Mucosa of gallbladder (tissue), 1 donor: ENCODE measurements at regions not wholly inside any gene's neighbourhood (a gene's known extent, or its start where the extent isn't known, plus 50 kb on each side); places are given as distances from the start of the nearest gene placed in this dataset.
A peak's percentile ranks its signal among the peaks of the same experiment; 100 is the strongest.
"Not testable (repeated sequence)": the region's sequence is repeated elsewhere in the genome, so short reads cannot be mapped to it uniquely, and the experiment has no call there.

Experiments used
- DNase-seq: peaks from one replicate; pipeline ENCODE4 v3.0.0-alpha.2; 2020; ENCODE audit warnings: low spot score
- donor health status: DM: no; HTN: no; CAD: no.

DNA sequence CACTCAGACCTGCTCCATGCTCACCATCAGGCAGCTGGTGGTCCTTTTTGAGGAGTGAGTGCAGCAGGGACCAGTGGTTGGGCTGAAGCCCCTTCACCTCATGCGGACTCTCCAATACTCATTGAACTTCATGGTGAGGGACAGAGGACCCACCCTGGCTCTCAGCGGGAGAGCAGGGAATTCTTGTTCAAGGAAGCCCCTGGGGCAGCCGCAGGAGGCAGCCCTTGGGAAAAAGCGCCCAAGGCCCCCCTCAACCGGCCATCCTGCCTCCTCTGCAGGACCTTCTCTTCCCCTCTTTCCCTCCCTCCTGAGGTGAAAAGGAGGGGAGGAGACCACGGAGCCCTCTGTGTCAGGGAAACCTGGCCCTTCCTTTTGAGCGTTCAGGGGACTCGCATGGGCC is 4510.9 kb upstream of the OR11H1 start:
- not testable (repeated sequence) for DNase-seq

DNA sequence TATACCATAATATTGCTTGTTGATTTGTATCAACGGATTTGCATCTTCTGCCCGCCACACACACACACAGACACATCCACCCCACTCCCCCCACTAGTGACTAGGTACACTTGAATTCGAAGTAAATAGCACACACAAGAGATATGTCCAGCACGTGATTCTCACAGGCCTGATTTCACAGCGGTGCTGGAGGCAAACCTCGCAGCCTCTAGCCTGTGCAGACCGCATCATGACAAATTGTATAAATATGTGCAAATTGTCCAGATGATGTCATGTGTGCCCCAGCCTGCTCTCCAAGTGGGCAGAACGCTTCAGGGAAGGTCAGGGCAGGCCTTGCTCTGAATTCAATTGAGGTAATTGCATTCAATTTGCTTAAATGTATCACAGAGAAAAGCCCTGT is 4507.5 kb upstream of the OR11H1 start:
- not testable (repeated sequence) for DNase-seq

DNA sequence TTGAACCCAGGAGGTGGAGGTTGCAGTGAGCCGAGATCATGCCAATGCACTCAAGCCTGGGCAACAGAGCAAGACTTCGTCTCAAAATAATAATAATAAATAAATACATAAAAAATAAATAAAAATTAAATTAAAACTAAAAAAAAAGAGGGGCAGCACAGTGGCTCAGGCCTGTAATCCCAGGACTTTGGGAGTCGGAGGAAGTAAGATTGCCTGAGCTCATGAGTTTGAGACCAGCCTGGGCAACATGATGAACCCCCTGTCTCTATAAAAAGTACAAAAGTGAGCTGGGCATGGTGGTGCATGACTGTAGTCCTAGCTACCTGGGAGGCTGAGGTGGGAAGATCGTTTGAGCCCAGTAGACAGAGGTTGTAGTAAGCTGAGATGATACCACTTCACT is 4501.5 kb upstream of the OR11H1 start:
- DNase-seq = not testable (repeated sequence)

DNA sequence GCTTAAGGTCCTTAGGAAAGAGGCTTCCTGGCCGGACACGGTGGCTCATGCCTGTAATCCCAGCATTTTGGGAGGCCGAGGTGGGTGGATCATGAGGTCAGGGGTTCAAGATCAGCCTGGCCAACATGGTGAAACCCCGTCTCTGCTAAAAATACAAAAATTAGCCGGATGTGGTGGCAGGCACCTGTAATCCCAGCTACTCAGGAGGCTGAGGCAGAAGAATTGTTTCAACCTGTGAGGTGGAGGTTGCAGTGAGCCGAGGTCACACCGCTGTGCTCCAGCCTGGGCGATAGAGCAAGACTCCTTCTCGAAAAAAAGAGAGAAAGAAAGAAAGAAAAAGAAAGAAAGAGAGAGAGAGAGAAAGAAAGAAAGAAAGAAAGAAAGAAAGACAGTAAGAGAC is 4500.9 kb upstream of the OR11H1 start:
- DNase-seq = not testable (repeated sequence)

DNA sequence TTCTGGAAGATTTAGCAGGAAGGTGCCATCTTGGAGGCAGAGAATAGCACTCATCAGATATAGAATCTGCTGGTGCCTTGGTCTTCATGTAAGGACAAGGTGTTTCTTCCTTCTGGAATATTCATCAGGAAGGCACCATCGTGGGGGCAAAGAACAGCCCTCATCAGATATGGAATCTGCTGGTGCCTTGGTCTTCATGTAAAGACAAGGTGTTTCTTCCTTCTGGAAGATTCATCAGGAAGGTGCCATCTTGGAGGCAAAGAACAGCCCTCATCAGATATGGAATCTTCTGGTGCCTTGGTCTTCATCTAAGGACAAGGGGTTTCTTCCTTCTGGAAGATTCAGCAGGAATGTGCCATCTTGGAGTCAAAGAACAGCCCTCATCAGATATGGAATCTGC is 4500.5 kb upstream of the OR11H1 start:
- DNase-seq = not testable (repeated sequence)

DNA sequence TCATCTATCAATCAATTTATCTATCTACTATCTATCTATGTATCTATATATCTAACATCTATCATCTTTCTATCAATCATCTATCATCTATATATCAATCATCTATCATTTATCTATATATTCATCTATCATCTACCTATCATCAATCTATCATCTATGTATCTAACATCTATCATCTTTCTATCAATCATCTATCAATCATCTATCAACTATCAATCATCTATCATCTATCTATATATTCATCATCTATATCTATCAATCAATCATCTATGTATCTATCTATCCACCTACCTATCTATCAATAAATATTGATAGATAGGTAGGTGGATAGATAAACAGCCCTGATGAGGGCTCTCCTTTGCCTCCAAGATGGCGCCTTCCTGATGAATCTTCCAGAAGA is 4499.8 kb upstream of the OR11H1 start:
- not testable (repeated sequence) for DNase-seq

DNA sequence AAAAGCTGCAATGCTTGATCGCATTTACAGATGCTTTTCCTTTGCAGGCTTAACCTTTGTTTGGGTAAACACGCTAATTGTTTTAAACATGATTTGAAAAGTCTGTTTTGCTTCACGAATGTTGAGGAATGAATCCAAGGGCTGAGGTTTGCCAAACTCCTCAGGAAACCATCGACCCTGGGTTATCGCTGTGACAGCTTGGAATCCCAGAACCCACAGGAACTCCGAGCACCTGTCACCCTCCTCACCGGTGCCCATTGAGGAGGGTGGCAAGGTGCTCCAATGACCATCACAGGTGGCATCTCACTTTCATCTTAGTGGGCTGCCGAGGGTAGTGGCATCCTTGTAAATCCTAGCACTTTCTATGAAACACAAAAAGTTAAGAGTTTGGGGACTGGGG is 4498.5 kb upstream of the OR11H1 start:
- DNase-seq = not testable (repeated sequence)

DNA sequence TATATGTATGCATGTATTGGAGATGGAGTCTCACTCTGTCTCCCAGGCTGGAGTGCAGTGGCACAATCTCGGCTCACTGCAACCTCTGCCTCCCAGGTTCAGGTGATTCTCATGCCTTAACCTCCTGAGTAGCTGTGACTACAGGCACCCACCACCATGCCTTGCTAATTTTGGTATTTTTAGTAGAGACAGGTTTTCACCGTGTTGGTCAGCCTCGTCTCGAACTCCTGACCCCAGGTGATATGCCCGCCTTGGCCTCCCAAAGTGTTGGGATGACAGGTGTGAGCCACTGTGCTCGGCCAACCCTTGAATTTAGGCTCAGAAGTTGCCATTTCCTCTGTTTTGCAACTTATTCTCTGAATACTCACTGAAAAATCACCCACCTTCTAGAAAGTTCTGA is 4498.0 kb upstream of the OR11H1 start:
- DNase-seq = not testable (repeated sequence)

DNA sequence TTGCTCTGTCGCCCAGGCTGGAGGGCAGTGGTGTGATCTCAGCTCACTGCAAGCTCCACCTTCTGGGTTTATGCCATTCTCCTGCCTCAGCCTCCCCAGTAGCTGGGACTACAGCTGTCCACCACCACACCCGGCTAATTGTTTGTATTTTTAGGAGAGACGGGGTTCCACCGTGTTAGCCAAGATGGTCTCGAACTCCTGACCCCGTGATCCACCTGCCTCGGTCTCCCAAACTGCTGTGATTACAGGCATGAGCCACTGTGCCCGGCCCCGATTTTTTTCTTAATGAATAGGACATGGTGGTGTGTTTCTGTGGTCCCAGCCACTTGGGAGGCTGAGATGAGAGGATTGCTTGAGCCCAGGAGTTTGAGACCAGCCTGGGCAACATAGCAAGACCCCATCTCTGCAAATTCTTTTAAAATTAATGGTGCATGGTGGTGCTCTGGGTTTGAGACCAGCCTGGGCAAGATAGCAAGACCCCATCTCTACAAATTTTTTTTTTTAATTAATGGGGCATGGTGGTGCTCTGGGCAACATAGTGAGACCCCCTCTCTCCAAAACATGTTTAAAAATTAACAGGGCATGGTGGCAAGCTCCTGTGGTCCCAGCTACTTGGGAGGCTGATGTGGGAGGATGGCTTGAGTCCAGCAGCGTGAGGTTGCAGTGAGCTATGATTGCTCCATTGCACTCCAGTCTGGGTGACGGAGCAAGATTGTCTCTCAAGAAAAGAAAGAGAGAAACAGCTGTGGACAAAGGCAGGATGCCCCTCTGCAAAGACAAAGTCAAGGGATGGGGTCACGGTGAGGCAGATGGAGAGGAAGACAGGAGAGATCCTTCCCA is 4497.2 kb upstream of the OR11H1 start:
- not testable (repeated sequence) for DNase-seq

DNA sequence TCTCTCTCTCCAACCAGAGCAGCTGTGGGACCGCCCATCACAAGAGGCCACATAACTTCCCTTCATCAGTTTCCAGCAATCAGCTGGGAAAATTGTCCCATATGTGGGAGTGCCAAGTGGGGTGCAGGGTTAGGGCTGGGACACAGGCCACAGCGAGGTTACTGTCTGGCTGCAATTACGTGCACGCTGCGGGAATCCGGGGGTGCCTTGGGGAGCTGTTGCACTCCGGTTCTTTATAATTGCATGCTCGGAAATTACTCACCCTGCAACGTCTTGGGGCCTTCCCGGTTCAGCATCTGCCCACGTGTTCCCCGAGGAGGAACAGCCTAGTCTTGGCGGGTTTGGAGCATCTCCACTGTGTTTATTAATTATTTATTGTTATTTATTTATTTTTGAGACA is 4495.9 kb upstream of the OR11H1 start:
- not testable (repeated sequence) for DNase-seq

DNA sequence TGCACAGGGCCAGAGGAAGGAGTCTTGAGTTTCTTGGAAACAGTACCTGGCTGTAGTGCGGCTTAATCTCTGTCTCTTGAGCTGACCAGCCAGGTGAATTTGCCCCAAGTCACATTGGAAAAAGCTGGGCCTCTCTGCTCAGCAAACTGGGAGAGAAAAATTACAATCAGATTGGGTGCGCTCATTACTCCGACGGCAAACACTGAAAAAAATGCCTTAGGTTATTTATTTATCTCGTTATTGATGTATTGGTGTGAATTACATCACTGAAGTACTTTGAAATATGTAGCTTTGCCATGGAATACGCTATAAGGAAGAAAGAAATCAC is 4493.4 kb upstream of the OR11H1 start:
- not testable (repeated sequence) for DNase-seq

DNA sequence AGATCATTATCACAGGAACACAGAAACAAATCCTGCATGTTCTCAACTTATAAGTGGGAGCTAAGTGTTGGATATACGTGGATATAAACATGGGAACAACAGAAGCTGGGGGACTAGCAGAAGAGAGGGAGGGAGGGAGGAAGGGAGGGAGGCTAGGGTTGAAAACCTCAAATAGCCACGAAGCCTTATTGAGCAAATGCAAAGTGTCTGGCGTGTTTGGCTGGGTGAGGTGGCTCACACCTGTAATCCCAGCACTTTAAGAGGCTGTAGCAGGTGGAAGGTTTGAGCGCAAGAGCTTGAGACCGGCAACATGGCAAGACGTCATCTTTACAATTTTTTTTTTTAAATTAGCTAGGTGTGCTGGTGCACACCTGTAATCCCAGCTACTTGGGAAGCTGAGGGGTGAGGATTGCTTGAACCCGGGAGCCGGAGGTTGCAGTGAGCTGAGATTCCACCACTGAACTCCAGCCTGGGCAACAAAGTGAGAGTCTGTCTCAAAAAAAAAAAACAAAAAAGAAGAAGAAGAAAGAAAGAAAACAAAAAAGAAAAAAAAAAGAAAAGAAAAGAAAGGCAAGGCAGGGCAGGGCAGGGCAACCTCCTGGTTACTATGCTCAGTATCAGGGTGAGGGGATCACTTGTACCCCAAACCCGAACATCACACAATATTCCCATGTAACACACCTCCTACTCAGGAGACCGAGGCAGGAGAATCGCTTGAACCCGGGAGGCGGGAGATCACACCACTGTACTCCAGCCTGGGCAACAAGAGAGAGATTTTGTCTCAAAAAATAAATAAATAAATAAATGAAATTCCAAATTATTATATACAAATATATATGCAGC is 4492.7 kb upstream of the OR11H1 start:
- not testable (repeated sequence) for DNase-seq

DNA sequence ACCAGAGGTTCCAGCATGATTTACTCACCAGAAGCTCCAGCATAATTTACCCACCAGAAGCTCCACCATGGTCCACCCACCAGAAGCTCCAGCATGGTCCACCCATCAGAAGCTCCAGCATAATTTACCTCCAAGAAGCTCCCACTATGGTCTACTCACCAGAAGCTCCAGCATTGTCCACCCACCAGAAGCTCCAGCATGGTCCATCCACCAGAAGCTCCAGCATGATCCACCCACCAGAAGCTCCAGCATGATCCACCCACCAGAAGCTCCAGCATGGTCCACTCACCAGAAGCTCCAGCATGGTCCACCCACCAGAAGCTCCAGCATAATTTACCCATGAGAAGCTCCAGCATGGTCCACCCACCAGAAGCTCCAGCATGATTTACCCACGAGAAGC is 4490.7 kb upstream of the OR11H1 start:
- DNase-seq = not testable (repeated sequence)

DNA sequence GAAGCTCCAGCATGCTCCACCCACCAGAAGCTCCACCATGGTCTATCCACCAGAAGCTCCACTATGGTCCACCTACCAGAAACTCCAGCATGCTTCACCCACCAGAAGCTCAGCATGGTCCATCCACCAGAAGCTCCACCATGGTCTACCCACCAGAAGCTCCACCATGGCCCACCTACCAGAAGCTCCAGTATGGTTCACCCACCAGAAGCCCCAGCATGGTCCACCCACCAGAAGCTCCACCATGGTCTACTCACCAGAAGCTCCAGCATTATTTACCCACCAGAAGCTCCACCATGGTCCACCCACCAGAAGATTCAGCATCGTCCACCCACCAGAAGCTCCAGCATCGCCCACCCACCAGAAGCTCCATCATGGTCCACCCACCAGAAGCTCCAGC is 4490.2 kb upstream of the OR11H1 start:
- DNase-seq = not testable (repeated sequence)

DNA sequence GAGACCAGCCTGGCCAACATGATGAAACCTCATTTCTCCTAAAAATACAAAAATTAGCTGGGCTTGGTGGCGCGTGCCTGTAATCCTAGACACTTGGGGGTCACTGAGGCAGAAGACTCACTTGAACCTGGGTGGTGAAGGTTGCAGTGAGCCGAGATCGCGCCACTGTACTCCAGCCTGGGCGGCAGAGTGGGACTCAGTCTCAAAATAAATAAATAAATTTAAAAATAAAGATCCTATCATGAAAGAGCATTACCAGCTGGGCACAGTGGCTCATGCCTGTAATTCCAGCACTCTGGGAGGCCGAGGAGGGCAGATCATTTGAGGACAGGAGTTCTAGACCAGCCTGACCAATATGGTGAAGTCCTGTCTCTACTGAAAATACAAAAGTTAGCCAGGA is 4489.2 kb upstream of the OR11H1 start:
- DNase-seq = not testable (repeated sequence)

DNA sequence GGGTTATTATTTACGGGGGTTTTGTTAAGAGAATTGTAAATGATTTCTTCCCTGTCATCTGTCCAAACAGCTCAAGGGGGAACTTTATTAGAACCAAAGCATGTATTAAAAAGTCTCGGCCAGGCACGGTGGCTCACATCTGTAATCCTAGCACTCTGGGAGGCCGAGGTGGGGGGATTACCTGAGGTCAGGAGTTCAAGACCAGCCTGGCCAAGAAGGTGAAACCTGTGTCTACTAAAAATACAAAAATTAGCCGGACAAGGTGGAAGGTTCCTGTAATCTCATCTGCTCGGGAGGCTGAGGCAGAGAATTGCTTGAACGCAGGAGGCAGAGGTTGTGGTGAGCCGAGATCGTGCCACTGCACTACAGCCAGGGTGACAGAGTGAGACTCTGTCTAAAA is 4486.6 kb upstream of the OR11H1 start:
- not testable (repeated sequence) for DNase-seq

DNA sequence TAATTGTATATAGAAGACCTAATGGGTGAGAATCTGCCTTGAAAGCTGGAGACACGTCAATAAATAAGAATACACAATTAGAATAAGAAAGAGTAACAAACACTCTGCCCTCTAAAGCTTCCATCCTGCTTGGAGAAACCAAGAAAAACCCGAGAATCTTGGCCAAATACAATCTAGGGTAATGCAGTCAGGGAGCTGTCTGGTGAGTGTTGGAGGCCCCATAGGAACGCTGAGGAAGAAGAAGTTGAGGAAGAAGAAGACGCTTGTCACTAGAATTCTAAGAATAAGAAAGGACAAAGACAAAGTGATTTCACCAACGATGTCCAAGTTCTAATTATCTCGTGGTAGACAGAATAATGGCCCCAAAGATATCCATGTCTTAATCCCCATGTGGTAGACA is 4485.9 kb upstream of the OR11H1 start:
- DNase-seq = no peak

DNA sequence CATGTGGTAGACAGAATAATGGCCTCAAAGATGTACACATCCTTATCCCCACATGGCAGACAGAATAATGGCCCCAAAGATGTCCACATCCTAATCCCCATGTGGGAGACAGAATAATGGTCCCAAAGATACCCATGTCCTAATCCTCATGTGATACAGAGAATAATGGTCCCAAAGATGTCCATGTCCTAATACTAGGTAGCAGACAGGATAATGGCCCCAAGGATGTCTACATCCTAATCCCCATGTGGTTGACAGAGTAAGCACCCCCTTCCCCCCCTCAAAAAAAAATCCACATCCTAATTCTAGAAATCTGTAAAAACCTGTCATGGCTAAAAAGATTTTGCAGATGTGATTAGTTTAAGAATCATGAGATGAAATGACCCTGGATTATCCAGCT is 4484.7 kb upstream of the OR11H1 start:
- DNase-seq = peak; percentile 3

DNA sequence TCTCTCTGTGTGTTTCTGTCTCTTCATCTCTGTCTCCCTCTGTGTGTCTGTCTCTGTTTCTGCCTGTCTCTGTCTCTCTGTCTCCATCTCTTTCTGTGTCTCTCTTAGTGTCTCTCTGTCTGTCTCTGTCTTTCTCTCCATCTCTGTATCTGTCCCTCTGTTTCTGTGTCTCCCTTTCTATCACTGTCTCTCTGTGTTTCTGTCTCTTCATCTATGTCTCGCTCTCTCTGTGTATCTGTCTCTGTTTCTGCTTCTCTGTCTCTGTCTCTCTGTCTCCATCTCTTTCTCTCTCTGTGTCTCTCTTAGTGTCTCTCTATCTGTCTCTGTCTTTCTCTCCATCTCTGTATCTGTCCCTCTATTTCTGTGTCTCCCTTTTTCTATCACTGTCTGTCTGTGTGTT is 4479.1 kb upstream of the OR11H1 start:
- not testable (repeated sequence) for DNase-seq

DNA sequence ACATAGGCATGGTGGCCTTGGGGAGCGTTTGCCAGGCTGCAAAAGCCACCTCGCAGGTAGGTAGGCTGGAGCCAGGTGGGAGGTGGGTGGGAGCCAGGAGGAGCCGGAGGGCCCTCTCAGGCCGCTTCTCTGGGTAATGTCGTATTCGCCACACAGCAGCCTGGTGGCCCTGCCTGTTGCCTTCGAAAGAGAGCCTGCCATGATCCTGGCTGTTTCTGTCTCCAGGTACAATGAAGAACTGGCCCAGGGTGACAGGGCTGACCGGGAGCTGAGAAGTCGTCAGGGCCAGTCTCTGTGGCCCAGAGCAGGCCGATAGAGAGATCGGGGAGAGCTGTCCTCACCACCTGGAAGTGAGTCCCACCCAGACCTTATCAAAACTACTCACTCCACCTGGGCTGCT is 4477.8 kb upstream of the OR11H1 start:
- DNase-seq = not testable (repeated sequence)

DNA sequence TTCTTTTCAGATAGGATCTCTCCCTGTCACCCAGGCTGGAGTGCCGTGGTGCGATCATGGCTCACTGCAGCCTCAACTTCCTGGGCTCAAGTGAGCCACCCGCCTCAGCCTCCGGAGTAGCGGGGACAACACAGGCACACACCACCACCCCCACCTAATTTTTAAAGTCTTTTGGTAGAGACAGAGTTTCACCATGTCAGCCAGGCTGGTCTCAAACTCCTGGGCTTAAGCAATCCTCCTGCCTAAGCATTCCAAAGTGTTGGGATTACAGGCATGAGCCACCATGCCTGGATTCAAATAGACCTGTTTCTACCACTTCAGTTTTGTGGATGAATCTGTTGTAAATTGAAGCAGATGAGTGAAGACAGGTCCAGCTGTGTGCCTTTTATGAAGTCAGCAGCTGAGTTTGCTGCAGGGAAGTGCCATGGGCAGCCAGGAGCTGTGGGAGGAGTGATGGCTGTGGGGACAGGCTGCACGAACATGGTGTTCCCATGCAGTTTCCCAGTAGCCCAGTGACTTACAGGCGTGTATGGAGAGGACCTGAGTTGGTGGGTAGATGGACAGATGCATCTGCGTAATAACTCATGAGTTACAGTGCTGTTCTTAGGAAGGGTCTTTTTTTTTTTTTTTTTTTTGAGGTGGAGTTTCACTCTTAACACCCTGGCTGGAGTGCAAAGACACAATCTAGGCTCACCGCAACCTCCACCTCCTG is 4476.4 kb upstream of the OR11H1 start:
- DNase-seq = peak; percentile 10
